ENCODE measurements at regions not wholly inside any gene's neighbourhood (a gene's known extent, or its start where the extent isn't known, plus 50 kb on each side); places are given as distances from the start of the nearest gene placed in this dataset.
A peak's percentile ranks its signal among the peaks of the same experiment; 100 is the strongest.
"Not testable (repeated sequence)": the region's sequence is repeated elsewhere in the genome, so short reads cannot be mapped to it uniquely, and the experiment has no call there.

- DNase-seq = no peak
These were observed 114.0 kb downstream of the SLC38A4 start for GRCh38 chr12:46711756-46712155.

GRCh38 chr12:46710125-46710743 lies 115.6 kb downstream of the SLC38A4 start:
- no peak for DNase-seq

- DNase-seq = peak; percentile 32
These were observed 123.0 kb downstream of the SLC38A4 start for GRCh38 chr12:46702581-46703344.

GRCh38 chr12:46701356-46701755 lies 124.4 kb downstream of the SLC38A4 start:
- DNase-seq = no peak

GRCh38 chr12:46699986-46700385 lies 125.8 kb downstream of the SLC38A4 start:
- DNase-seq = no peak

- DNase-seq = no peak
These were observed 127.8 kb downstream of the SLC38A4 start for GRCh38 chr12:46698003-46698402.

- no peak for DNase-seq
These were observed 132.3 kb downstream of the SLC38A4 start for GRCh38 chr12:46693518-46693917.

GRCh38 chr12:46693034-46693433 lies 132.8 kb downstream of the SLC38A4 start:
- DNase-seq = no peak

GRCh38 chr12:46692606-46693005 lies 133.2 kb downstream of the SLC38A4 start:
- no peak for DNase-seq

- DNase-seq = no peak
These were observed 139.4 kb downstream of the SLC38A4 start for GRCh38 chr12:46686267-46686942.

- DNase-seq = not testable (repeated sequence)
These were observed 141.6 kb downstream of the SLC38A4 start for GRCh38 chr12:46684243-46684642.

- no peak for DNase-seq
These were observed 143.6 kb downstream of the SLC38A4 start for GRCh38 chr12:46682148-46682547.

GRCh38 chr12:46680506-46680905 lies 145.3 kb downstream of the SLC38A4 start:
- DNase-seq = no peak

GRCh38 chr12:46679754-46680153 lies 146.0 kb downstream of the SLC38A4 start:
- DNase-seq = no peak

- no peak for DNase-seq
These were observed 147.4 kb downstream of the SLC38A4 start for GRCh38 chr12:46678426-46678825.

GRCh38 chr12:46677749-46678148 lies 148.0 kb downstream of the SLC38A4 start:
- no peak for DNase-seq

GRCh38 chr12:46676797-46677520 lies 148.8 kb downstream of the SLC38A4 start:
- DNase-seq = no peak

- DNase-seq = no peak
These were observed 149.4 kb downstream of the SLC38A4 start for GRCh38 chr12:46676396-46676795.

GRCh38 chr12:46675736-46676135 lies 150.1 kb downstream of the SLC38A4 start:
- peak; percentile 30 for DNase-seq

GRCh38 chr12:46674800-46675199 lies 151.0 kb downstream of the SLC38A4 start:
- no peak for DNase-seq

- no peak for DNase-seq
These were observed 151.7 kb downstream of the SLC38A4 start for GRCh38 chr12:46674129-46674528.

GRCh38 chr12:46671102-46671501 lies 154.7 kb downstream of the SLC38A4 start:
- no peak for DNase-seq

- no peak for DNase-seq
These were observed 155.2 kb downstream of the SLC38A4 start for GRCh38 chr12:46670636-46671035.

Data from inflammatory macrophage treated with lipopolysaccharide for 4 hours (primary cell).